ENCODE measurements at regions not wholly inside any gene's neighbourhood (a gene's known extent, or its start where the extent isn't known, plus 50 kb on each side); places are given as distances from the start of the nearest gene placed in this dataset.

DNA sequence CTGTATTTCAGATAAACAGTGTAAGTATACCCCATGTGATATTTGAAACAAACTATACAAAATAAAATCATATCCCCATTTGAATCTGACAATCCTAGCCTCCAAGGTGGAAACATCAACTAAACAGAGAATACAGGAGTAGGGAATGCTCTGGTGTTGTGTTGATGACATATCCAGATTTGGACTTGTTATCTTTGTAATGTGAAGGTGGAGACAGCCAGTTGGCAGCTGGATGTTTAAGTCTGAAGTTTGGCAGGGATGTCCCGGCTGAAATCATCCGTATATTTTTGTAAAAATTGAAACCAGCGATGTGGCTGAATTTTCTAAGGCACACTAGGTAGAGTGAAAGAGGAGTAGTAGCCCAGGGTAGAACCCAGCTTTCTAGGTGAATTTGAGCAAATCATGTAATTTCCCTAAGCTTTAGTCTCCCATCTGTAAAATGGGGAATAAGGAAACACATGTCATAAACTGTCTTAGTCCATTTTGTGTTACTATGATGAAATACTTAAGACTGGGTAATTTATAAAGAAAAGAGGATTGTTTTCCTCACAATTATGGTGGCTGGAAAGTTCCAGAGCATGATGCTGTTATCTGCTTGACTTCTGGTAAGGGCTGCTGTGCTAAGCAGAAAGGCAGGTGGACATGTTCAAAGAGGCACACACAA, 246.6 kb upstream of the APCDD1 start:
- TF ChIP-seq, protein P1, sequence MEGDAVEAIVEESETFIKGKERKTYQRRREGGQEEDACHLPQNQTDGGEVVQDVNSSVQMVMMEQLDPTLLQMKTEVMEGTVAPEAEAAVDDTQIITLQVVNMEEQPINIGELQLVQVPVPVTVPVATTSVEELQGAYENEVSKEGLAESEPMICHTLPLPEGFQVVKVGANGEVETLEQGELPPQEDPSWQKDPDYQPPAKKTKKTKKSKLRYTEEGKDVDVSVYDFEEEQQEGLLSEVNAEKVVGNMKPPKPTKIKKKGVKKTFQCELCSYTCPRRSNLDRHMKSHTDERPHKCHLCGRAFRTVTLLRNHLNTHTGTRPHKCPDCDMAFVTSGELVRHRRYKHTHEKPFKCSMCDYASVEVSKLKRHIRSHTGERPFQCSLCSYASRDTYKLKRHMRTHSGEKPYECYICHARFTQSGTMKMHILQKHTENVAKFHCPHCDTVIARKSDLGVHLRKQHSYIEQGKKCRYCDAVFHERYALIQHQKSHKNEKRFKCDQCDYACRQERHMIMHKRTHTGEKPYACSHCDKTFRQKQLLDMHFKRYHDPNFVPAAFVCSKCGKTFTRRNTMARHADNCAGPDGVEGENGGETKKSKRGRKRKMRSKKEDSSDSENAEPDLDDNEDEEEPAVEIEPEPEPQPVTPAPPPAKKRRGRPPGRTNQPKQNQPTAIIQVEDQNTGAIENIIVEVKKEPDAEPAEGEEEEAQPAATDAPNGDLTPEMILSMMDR (IDR thresholded peaks at IDR 0.05), result no peak
- Histone ChIP-seq H3K36me3 (ENCODE audit: low read depth) (no peaks in the 10 kb centered on the region), H3K9me3 (no peaks in the 10 kb centered on the region), H3K4me1 (ENCODE audit: low read depth) (no peaks in the 10 kb centered on the region), H3K4me3 (no peak overlapping the region)
- ATAC-seq, result no peak
- intact Hi-C loops (cut with DNase I, micrococcal nuclease), result no loop called here
- no peak for DNase-seq

DNA sequence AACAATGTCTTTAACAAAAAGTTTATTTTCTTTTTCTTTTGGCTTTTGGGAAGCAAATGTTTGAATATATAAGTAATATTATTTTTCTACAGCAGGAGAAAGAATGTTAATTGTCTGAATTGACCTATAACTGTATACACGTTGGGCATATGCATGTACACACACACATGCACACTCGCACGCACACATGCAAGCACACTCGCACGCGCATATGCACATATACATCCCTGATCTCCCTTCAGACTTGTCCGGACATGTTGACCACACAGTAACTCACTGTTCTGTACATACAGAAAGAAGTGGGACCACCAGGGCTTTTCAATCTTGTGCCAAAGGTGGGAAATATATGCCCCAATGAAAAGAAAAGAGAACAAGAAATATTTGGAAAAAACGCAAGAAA, 245.1 kb upstream of the APCDD1 start:
- no peak overlapping the region for H3K4me3 ChIP-seq
- no peaks in the 10 kb centered on the region for H3K4me1 ChIP-seq (ENCODE audit: low read depth)
- intact Hi-C loops (cut with DNase I, micrococcal nuclease), result no loop called here
- H3K9me3 ChIP-seq, result no peaks in the 10 kb centered on the region
- H3K36me3 ChIP-seq (ENCODE audit: low read depth), result no peaks in the 10 kb centered on the region
- TF ChIP-seq, protein P1 (IDR thresholded peaks at IDR 0.05), result no peak
- ATAC-seq (no peak), DNase-seq (no peak)

DNA sequence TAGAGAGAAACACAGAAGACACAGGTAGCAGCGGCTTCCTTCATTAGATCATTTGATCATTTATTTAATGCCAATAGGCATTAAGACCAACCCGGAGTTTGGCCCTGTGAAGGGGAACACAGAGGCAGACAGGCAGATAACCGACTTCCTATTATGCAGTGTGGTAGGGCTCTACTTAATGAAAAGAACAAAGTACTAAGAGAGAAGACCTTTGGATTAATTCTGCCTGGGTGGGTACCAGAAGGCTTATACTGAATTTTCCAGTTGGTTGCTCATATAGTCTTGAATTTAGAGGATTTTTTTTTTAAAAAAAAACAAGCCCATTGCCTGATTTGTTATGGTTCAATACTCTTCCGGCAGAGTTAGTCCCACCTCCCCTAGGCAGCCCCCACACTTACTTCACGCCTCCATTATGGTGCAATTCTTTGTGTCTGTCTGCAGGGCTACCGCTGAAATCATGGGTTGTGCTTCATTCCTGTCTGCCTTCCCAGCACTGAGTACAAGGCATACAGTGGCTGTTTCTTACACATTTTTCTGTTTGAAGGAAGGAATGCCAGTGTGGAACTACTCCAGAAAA, 244.3 kb upstream of the APCDD1 start:
- intact Hi-C loops (cut with DNase I, micrococcal nuclease), result no loop called here
- DNase-seq, result no peak
- no peaks in the 10 kb centered on the region for H3K4me1 ChIP-seq (ENCODE audit: low read depth)

DNA sequence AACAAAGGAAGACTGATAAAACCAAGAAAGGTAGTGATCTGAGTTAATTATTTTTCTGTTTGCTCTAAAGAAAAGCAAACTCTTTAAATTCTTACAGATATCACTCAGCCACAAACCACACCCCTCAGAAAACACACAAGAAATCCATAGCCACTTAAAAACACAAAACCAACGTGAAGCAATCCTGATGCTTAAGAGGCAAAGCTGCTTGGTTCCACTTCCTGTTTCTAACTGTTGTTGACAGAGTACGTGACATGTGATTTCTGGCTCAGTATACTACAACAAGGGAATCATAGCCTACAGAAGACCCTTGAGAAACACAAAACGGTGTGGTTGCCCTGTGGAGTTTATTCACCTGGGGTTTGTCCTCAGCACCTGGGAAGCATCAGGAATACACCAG, 240.9 kb upstream of the APCDD1 start:
- Histone ChIP-seq H3K36me3 (ENCODE audit: low read depth) (no peaks in the 10 kb centered on the region), H3K4me1 (ENCODE audit: low read depth) (no peaks in the 10 kb centered on the region), H3K4me3 (no peak overlapping the region), H3K9me3 (no peaks in the 10 kb centered on the region)
- intact Hi-C loops (cut with DNase I, micrococcal nuclease), result no loop called here
- ATAC-seq (peak; percentile 50), DNase-seq (peak in 1 of 3 donors; percentile 7)
- TF ChIP-seq, protein P1 (IDR thresholded peaks at IDR 0.05), result no peak

More for the DNA sequence above, 244.3 kb upstream of the APCDD1 start:
- TF ChIP-seq, protein P1 (IDR thresholded peaks at IDR 0.05), result no peak
- no peak overlapping the region for H3K4me3 ChIP-seq
- H3K36me3 ChIP-seq (ENCODE audit: low read depth), result no peaks in the 10 kb centered on the region
- H3K9me3 ChIP-seq, result no peaks in the 10 kb centered on the region
- no peak for ATAC-seq

DNA sequence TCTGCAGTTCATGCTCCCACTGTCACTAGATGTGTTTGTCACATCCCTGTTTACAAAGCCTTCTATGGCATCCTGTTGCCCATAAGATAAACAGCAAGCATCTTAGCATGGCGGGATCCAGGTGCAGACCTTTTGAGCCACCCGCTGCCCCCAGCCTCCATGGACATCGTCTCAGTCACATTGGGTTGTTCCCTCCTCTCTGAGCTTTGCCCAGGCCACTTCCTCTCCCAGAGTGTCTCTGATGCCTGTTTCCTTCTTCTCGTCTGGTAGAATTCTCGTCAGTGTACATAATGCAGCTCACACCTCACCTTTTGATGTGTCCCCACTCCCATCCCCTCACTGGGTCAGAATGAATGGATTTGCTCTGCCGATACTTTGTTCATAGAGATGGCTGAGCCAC, 239.0 kb upstream of the APCDD1 start:
- H3K4me3 ChIP-seq, result no peak overlapping the region
- H3K9me3 ChIP-seq, result peaks cover 2% of the 10 kb centered on the region
- no peaks in the 10 kb centered on the region for H3K36me3 ChIP-seq (ENCODE audit: low read depth)
- H3K4me1 ChIP-seq (ENCODE audit: low read depth), result no peaks in the 10 kb centered on the region
- DNase-seq (no peak), ATAC-seq (no peak)
- TF ChIP-seq, protein P1 (IDR thresholded peaks at IDR 0.05), result no peak
- intact Hi-C loops (cut with DNase I, micrococcal nuclease), result no loop called here
